Body of pancreas (tissue), 4 donors: ENCODE measurements at regions not wholly inside any gene's neighbourhood (a gene's known extent, or its start where the extent isn't known, plus 50 kb on each side); places are given as distances from the start of the nearest gene placed in this dataset.

Experiments used
- CTCF ChIP-seq, 7 experiments: fragments of 450-650 bp in 4 of 7; fragments of 200-600 bp in 3 of 7; sonication (generic) in 3 of 7; IDR thresholded peaks; one replicate each; pipeline ENCODE4 v1.5.1; 2016 to 2019; ENCODE audit warnings: antibody characterized with exemption in 7 of 7
- POLR2A ChIP-seq, 3 donors: fragments of 450-650 bp; IDR thresholded peaks; one replicate each; pipeline ENCODE4 v1.6.1; 2016; ENCODE audit warnings: antibody characterized with exemption in 3 of 3, mild to moderate bottlenecking in 2 of 3

GRCh38 chr12:82144505-82144904, 213.7 kb downstream of the CCDC59 start:
- no peak for TF ChIP-seq CTCF (IDR thresholded peaks at IDR 0.05)
- no peak for TF ChIP-seq POLR2A (IDR thresholded peaks at IDR 0.05)
